Brain microvascular endothelial cell (primary cell): ENCODE measurements at regions not wholly inside any gene's neighbourhood (a gene's known extent, or its start where the extent isn't known, plus 50 kb on each side); places are given as distances from the start of the nearest gene placed in this dataset.

Experiments used
- DNase-seq: peaks from one replicate; pipeline ENCODE4 v3.0.0-alpha.2; 2020
- H3K27ac ChIP-seq: fragments of 250-450 bp; sonication (Bioruptor Pico); 2 replicates; pipeline ENCODE4 v1.5.1; 2020; ENCODE audit warnings: mild to moderate bottlenecking, moderate library complexity
- H3K27me3 ChIP-seq: fragments of 250-450 bp; sonication (Bioruptor Pico); replicated peaks from 2 replicates; pipeline ENCODE4 v1.5.1; 2020; ENCODE audit warnings: mild to moderate bottlenecking
- H3K36me3 ChIP-seq: fragments of 250-450 bp; sonication (Bioruptor Pico); replicated peaks from 2 replicates; pipeline ENCODE4 v1.5.1; 2020; ENCODE audit warnings: mild to moderate bottlenecking
- H3K4me3 ChIP-seq: 2 replicates; pipeline ENCODE4 v1.5.1; 2011; ENCODE audit warnings: low read depth, mild to moderate bottlenecking, control low read depth, low read length, moderate library complexity
- CTCF ChIP-seq: IDR thresholded peaks from 2 replicates; pipeline ENCODE4 v1.5.1; 2011; ENCODE audit warnings: low read depth, mild to moderate bottlenecking, moderate library complexity, low read length, control low read depth, inconsistent platforms; ENCODE audit errors: missing control alignments
- in situ Hi-C: cut with HindIII; loops from 2 replicates; pipeline ENCODE4 v1.10.0; 2017; ENCODE audit warnings: low sequenced_read_pairs, low pct_ligation_motif_present

GRCh38 chr2:5982903-5983265 is 290.7 kb downstream of the SOX11 start:
- in situ Hi-C loops, result no loop called here
- Histone ChIP-seq H3K27me3 (no peaks in the 10 kb centered on the region), H3K36me3 (no peaks in the 10 kb centered on the region), H3K4me3 (no peak overlapping the region), H3K27ac (no peak overlapping the region)
- DNase-seq, result no peak
- no peak for TF ChIP-seq CTCF

- H3K27me3 ChIP-seq, result no peaks in the 10 kb centered on the region
- DNase-seq, result no peak
- H3K27ac ChIP-seq, result no peak overlapping the region
- no peak for TF ChIP-seq CTCF
- H3K4me3 ChIP-seq, result no peak overlapping the region
- in situ Hi-C loops, result no loop called here
- H3K36me3 ChIP-seq, result no peaks in the 10 kb centered on the region
Measured at GRCh38 chr2:5983511-5984272, 291.5 kb downstream of the SOX11 start.

DNA sequence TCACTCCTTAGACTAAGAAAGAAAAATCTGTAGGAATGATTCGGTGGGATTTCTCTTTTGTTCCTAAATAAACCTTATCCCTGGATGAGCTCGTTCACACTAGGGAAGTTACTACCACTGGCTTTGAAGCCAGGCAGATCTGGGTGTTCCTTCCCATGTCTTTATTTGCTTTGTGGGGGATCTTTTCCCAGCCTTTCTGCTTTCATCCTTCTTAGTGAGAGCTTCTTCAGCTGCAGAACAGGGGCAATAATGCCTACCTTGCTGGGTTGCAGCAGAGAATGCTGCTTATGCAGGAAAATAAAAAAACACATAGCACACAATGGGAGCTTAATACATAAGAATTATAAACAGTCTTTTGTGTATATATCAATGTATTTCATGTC is 292.1 kb downstream of the SOX11 start:
- no peaks in the 10 kb centered on the region for H3K27me3 ChIP-seq
- in situ Hi-C loops, result no loop called here
- H3K4me3 ChIP-seq, result no peak overlapping the region
- TF ChIP-seq CTCF, result no peak
- no peak for DNase-seq
- H3K27ac ChIP-seq, result no peak overlapping the region
- no peaks in the 10 kb centered on the region for H3K36me3 ChIP-seq

GRCh38 chr2:5984946-5985345 is 292.8 kb downstream of the SOX11 start:
- in situ Hi-C loops, result no loop called here
- H3K36me3 ChIP-seq, result no peaks in the 10 kb centered on the region
- no peak for TF ChIP-seq CTCF
- no peak for DNase-seq
- no peak overlapping the region for H3K27ac ChIP-seq
- H3K27me3 ChIP-seq, result no peaks in the 10 kb centered on the region
- no peak overlapping the region for H3K4me3 ChIP-seq

DNA sequence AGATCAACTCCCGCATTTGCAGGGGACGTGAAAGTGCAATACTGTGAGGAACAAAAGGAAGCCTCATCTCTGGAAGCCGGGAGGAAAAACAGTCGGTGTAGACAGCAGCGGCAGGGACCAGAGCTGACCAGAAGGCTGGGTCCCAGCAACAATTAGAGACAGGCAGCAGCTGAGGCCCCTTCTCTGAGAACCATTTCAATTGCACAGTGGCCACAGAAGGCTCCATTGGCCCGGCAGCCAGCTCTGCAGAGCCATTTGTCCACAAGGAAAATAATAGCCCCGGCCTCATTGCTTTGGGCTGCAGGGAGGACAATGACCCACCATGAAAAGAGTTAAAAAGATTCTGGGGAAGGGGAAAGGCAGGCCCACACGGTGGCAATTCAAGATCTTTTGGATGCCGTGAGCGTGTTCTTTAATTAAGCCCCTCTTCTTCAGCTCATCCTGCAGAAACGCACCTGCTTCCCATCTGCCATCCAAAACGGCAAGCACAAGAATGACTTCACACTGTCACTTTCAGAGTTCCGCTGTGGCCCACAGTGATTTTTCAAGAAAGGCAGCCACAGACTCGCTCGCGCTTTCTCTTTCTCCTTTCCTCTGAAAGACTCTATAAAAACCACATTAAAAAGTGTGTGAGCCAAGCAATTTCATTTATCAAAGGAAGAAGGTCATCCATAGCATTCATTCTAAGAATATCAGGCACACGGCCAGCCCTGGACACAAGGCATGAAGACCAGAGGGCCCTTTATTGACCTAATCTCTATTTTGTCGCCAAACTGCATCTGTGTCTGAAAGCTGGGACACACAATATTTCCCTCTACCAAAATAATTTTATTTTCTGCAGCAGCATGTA is 293.6 kb downstream of the SOX11 start:
- H3K36me3 ChIP-seq, result no peaks in the 10 kb centered on the region
- no peak overlapping the region for H3K27ac ChIP-seq
- in situ Hi-C loops, result no loop called here
- TF ChIP-seq CTCF, result no peak
- no peaks in the 10 kb centered on the region for H3K27me3 ChIP-seq
- no peak overlapping the region for H3K4me3 ChIP-seq
- no peak for DNase-seq
